ENCODE measurements at regions not wholly inside any gene's neighbourhood (a gene's known extent, or its start where the extent isn't known, plus 50 kb on each side); places are given as distances from the start of the nearest gene placed in this dataset.

DNA sequence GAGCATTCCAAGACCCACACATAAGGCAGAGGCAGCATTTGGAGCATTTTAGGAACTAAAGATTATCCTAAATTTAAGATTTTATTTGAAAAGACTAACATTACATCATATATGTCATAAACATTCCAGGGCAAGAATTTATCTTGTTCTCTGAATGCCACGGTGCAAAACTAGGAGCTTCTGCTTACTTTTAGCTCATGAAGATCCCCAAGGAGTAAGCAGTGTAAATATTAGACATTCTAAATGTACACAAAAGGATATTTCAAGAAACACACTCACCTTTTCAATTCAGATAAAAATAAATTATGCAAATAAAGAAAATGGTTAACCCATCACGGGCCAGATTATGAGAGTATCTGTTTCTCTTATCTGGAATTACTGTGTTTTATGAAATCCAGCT, 101.7 kb upstream of the ETAA1 start:
- Histone ChIP-seq H3K4me1 (peaks cover under 1% of the 10 kb centered on the region), H3K4me3 (no peak overlapping the region), H3K27ac (no peak overlapping the region), H3K36me3 (no peaks in the 10 kb centered on the region), H3K27me3 (no peaks in the 10 kb centered on the region), H3K9me3 (no peaks in the 10 kb centered on the region)
- 75% methylated on average over 2 of the region's 2 CpGs for WGBS
- no peak for DNase-seq (ENCODE audit: low spot score in 2 of 2)
- TF ChIP-seq, protein P1, sequence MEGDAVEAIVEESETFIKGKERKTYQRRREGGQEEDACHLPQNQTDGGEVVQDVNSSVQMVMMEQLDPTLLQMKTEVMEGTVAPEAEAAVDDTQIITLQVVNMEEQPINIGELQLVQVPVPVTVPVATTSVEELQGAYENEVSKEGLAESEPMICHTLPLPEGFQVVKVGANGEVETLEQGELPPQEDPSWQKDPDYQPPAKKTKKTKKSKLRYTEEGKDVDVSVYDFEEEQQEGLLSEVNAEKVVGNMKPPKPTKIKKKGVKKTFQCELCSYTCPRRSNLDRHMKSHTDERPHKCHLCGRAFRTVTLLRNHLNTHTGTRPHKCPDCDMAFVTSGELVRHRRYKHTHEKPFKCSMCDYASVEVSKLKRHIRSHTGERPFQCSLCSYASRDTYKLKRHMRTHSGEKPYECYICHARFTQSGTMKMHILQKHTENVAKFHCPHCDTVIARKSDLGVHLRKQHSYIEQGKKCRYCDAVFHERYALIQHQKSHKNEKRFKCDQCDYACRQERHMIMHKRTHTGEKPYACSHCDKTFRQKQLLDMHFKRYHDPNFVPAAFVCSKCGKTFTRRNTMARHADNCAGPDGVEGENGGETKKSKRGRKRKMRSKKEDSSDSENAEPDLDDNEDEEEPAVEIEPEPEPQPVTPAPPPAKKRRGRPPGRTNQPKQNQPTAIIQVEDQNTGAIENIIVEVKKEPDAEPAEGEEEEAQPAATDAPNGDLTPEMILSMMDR (IDR thresholded peaks at IDR 0.05): no peak
- no peak for TF ChIP-seq EP300 (IDR thresholded peaks at IDR 0.05)
- no peak for TF ChIP-seq POLR2AphosphoS5 (IDR thresholded peaks at IDR 0.05)
- TF ChIP-seq POLR2A (IDR thresholded peaks at IDR 0.05): no peak

DNA sequence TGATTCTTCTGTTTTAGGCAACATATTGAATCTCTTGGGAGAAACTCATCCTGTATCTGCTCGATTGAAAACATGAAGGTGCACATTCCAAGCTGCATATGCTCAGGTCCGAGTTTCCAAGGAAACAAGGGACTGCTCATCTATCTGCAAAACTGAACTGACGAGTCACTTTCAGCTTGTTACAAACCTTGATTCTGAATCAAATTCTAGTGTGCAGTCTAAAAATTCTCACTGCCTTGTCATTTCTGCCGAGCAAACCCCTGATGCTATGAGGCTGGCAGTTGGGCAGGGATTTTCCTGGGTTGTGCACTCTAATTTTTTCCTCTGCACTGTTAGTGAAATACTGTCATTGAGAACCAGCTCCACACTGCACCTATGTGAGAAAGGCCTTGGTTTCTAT, 101.3 kb upstream of the ETAA1 start:
- H3K36me3 ChIP-seq: no peaks in the 10 kb centered on the region
- H3K27me3 ChIP-seq: no peaks in the 10 kb centered on the region
- 65% methylated on average over 4 of the region's 4 CpGs for WGBS
- H3K4me1 ChIP-seq: no peaks in the 10 kb centered on the region
- H3K4me3 ChIP-seq: no peak overlapping the region
- no peak overlapping the region for H3K27ac ChIP-seq
- DNase-seq (ENCODE audit: low spot score in 2 of 2): no peak
- H3K9me3 ChIP-seq: no peaks in the 10 kb centered on the region
- no peak for TF ChIP-seq POLR2AphosphoS5 (IDR thresholded peaks at IDR 0.05)
- no peak for TF ChIP-seq POLR2A (IDR thresholded peaks at IDR 0.05)
- TF ChIP-seq EP300 (IDR thresholded peaks at IDR 0.05): no peak
- TF ChIP-seq, protein P1 (IDR thresholded peaks at IDR 0.05): no peak

DNA sequence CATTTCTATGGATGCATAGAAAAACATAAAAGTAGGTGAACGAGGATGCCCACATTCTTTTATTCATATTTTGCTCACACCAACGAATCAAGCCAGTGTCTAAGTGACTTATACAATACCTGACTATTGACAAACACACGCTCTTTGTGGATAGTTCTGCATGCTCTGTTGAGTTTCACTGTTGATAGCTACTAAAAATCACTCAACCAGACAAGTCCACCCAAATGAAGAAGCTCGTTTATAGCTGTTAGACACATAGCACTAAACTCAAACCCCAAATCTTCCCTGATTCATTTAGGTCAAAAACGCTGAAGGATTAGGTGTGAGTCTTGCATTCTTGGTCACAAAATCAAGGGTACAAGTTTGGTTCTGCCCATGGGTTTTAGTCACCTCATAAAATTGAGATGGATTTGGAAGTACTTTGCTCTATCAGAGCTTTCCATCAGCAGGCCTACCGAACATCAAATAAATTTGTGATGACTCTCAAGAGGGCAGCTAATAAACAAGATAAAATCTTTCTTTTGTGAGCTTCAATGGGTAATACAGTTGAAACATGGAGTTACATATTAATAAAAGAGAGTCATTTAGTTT, 92.7 kb upstream of the ETAA1 start:
- DNase-seq (ENCODE audit: low spot score in 2 of 2): no peak
- TF ChIP-seq POLR2AphosphoS5 (IDR thresholded peaks at IDR 0.05) (no peak), EP300 (IDR thresholded peaks at IDR 0.05) (no peak)
- TF ChIP-seq, protein P1 (IDR thresholded peaks at IDR 0.05): no peak
- WGBS: 81% methylated on average over 6 of the region's 6 CpGs
- Histone ChIP-seq H3K36me3 (no peaks in the 10 kb centered on the region), H3K27ac (no peak overlapping the region), H3K4me3 (no peak overlapping the region), H3K9me3 (no peaks in the 10 kb centered on the region), H3K4me1 (no peaks in the 10 kb centered on the region), H3K27me3 (no peaks in the 10 kb centered on the region)

DNA sequence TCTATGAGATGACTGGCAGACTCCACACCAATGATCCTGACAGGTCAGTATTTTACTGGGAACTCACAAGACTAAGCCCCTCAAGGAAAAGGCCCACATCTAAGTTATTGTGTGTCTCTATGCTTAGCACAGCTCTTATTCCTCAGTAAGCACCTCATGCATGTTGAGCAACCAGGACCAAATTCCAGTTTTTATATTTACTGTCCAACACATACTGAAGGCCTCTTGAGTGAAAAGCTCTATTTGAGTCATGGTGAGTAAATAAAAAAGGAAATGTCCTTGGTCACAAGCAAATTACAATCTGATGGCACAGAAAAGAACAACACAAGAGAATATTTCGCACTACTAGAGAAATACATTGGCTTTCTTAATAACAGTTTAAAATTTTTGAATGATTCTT, 87.9 kb upstream of the ETAA1 start:
- Histone ChIP-seq H3K27ac (no peak overlapping the region), H3K27me3 (no peaks in the 10 kb centered on the region), H3K4me1 (peaks cover 4% of the 10 kb centered on the region), H3K36me3 (no peaks in the 10 kb centered on the region), H3K4me3 (no peak overlapping the region), H3K9me3 (no peaks in the 10 kb centered on the region)
- TF ChIP-seq POLR2A (IDR thresholded peaks at IDR 0.05) (no peak), EP300 (IDR thresholded peaks at IDR 0.05) (no peak), POLR2AphosphoS5 (IDR thresholded peaks at IDR 0.05) (no peak)
- TF ChIP-seq, protein P1 (IDR thresholded peaks at IDR 0.05): no peak
- DNase-seq (ENCODE audit: low spot score in 2 of 2): no peak
- WGBS: 93% methylated on average over 1 of the region's 1 CpG

DNA sequence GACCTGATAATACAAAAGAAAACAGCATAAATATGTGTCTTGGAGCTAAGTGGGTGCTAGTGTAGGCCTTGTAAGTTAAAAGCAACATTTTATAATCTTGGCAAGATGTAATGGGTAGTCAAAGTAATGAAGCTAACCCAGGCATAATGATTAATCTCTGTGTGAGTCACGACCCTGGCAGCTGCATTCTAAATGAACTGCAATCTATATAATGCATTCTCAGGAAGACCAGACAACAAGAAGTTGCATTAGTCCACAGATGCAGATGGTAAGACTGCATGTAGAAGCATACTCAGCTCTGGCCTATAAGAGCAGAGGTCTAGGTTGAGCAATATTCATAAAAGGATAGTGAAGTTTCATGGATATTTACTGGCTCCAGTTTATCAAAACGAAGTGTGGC, 85.6 kb upstream of the ETAA1 start:
- H3K4me1 ChIP-seq: peaks cover 4% of the 10 kb centered on the region
- no peaks in the 10 kb centered on the region for H3K27me3 ChIP-seq
- 41% methylated on average over 2 of the region's 2 CpGs for WGBS
- TF ChIP-seq, protein P1 (IDR thresholded peaks at IDR 0.05): no peak
- no peak for TF ChIP-seq POLR2AphosphoS5 (IDR thresholded peaks at IDR 0.05)
- TF ChIP-seq EP300 (IDR thresholded peaks at IDR 0.05): no peak
- TF ChIP-seq POLR2A (IDR thresholded peaks at IDR 0.05): no peak
- H3K9me3 ChIP-seq: no peaks in the 10 kb centered on the region
- H3K27ac ChIP-seq: no peak overlapping the region
- H3K36me3 ChIP-seq: no peaks in the 10 kb centered on the region
- no peak overlapping the region for H3K4me3 ChIP-seq
- no peak for DNase-seq (ENCODE audit: low spot score in 2 of 2)
